ENCODE measurements at regions not wholly inside any gene's neighbourhood (a gene's known extent, or its start where the extent isn't known, plus 50 kb on each side); places are given as distances from the start of the nearest gene placed in this dataset.
"Not testable (repeated sequence)": the region's sequence is repeated elsewhere in the genome, so short reads cannot be mapped to it uniquely, and the experiment has no call there.

- no peak overlapping the region for H3K4me3 ChIP-seq (ENCODE audit: low read length)
- DNase-seq (ENCODE audit: low read depth, low spot score), result no peak
Measured at GRCh38 chr1:208717525-208717924, 473.3 kb upstream of the PLXNA2 start.

GRCh38 chr1:208722592-208722991 lies 478.4 kb upstream of the PLXNA2 start:
- no peak overlapping the region for H3K4me3 ChIP-seq (ENCODE audit: low read length)
- no peak for DNase-seq (ENCODE audit: low read depth, low spot score)

- no peak for DNase-seq (ENCODE audit: low read depth, low spot score)
- no peak overlapping the region for H3K4me3 ChIP-seq (ENCODE audit: low read length)
Measured at GRCh38 chr1:208724079-208724478, 479.9 kb upstream of the PLXNA2 start.

DNA sequence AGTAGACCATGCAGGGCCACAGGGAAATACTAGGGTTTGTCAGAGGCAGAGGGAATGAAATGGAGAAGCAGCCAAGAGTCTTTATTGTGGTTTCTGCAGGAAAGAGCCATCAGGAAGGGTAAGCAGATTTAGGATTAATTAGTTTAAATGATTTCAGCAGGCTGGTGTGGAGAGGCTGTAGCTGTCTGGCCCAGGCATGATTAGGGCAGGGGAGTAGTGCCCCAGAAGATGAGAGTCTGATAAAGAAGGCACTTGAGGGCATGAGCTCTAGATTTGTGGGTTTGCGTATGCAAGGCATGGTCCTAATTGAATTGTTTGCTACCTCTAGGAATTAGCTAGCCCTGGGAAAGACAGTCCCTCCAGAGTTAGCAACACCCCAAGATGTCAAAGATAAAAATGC lies 484.6 kb upstream of the PLXNA2 start:
- no peak for DNase-seq (ENCODE audit: low read depth, low spot score)
- H3K4me3 ChIP-seq (ENCODE audit: low read length), result no peak overlapping the region

DNA sequence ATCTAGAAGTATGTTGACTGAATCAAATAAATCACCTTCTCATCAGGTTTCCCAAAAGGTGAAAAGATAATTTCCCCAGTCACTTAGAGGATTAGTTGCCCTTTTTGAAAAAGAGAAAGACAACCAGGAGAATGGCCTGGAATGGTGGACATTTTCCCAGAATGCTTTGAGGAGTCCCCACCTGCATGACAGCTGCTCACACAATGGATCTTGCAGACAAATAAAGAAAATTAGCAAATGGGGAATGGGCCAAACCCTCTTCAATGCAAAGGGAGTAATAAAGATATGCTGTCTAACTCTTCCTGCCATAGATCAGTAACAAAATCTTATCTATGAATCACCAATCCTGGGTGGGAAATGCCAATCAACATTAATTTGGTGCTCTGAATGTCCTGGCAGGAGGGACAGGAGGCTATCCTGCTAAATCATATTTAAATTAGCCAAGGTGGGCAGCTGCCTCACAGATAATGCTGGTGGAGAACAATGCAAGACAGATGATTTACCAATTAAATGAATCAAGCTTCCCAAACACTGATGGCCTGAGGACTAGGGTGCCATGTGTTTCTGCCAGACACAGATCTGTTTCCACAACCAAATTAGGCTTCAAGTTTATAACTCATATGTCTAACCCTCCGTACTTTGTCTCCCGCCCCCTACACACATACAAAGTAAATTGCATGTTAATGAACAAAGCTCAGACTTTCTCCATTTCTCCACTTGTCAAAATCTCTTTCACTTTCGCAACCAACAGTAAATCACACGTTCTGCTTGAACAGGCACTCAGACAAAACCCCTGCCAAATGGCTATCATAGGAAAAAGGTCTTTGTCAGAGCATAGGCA lies 488.0 kb upstream of the PLXNA2 start:
- no peak overlapping the region for H3K4me3 ChIP-seq (ENCODE audit: low read length)
- no peak for DNase-seq (ENCODE audit: low read depth, low spot score)

DNA sequence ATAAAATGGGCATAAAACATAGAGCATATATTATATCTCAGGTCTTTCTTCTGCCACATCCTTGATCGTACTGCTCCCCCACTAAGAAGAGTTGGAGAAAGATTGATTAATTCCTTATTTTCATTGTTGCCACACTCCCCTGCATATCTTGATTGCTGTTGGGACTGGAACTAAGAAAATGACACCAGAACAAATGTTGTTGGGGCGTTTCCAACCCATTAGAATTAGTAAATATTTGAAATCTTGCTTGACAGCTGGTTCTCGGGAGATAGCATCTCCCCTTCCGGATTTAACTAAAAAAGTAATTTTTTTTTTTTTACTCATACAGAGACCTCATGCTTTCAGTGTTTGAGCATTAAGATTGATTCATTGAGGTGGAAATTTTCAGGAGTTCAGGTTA lies 493.0 kb upstream of the PLXNA2 start:
- no peak for DNase-seq (ENCODE audit: low read depth, low spot score)
- H3K4me3 ChIP-seq (ENCODE audit: low read length), result no peak overlapping the region

GRCh38 chr1:208737922-208738321 lies 493.7 kb upstream of the PLXNA2 start:
- DNase-seq (ENCODE audit: low read depth, low spot score), result peak; percentile 42

DNA sequence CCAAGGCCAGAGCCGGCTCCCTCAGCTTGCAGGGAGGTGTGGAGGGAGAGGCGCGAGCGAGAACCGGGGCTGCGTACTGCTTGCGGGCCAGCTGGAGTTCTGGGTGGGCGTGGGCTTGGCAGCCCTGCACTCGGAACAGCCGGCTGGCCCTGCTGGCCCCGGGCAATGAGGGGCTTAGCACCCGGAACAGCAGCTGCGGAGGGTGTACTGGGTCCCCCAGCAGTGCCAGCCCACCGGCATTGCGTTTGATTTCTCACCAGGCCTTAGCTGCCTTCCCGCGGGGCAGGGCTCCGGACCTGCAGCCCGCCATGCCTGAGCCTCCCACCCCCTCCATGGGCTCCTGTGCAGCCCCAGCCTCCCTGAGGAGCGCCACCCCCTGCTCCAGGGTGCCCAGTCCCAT lies 495.5 kb upstream of the PLXNA2 start:
- H3K4me3 ChIP-seq (ENCODE audit: low read length); DNase-seq (ENCODE audit: low read depth, low spot score): not testable (repeated sequence)

More at GRCh38 chr1:208737922-208738321, 493.7 kb upstream of the PLXNA2 start:
- no peak overlapping the region for H3K4me3 ChIP-seq (ENCODE audit: low read length)

DNA sequence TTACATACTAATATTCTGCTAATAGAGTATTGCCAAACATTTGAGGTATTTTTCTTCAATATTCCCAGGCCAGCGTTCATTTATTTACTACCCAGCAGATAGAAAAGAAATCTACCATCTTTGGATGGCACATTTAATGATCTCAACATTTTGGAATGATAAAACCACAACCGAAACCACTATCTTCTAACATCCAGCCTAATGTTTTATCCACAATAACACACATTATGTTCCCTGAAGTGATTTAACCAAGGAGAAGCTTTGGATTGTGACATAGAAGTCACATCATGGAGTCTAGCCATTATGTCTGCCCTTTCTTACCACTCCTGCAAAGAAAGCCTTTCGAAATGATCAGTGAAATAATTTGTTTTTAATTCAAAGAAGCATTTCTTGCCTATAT lies 497.1 kb upstream of the PLXNA2 start:
- H3K4me3 ChIP-seq (ENCODE audit: low read length), result no peak overlapping the region
- DNase-seq (ENCODE audit: low read depth, low spot score), result no peak

DNA sequence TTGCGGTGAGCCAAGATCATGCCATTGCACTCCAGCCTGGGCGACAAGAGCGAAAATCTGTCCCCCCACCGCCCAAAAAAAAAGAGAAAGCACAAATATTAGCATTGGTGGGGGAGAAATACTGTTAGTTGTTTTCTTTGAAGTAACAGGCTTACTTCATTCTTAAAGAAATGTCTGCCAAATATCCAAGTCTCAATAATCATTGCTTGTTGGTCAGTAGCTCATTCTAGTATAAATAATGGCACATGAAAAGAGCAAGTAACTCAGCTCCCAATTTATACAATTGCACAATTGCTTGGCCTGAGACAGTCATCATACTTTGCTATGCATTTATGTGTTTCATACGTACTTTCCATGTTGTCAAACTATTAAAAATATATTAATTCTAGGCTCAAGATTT lies 499.2 kb upstream of the PLXNA2 start:
- DNase-seq (ENCODE audit: low read depth, low spot score), result no peak
- H3K4me3 ChIP-seq (ENCODE audit: low read length), result no peak overlapping the region

GRCh38 chr1:208747979-208748378 lies 503.8 kb upstream of the PLXNA2 start:
- no peak for DNase-seq (ENCODE audit: low read depth, low spot score)
- no peak overlapping the region for H3K4me3 ChIP-seq (ENCODE audit: low read length)

DNA sequence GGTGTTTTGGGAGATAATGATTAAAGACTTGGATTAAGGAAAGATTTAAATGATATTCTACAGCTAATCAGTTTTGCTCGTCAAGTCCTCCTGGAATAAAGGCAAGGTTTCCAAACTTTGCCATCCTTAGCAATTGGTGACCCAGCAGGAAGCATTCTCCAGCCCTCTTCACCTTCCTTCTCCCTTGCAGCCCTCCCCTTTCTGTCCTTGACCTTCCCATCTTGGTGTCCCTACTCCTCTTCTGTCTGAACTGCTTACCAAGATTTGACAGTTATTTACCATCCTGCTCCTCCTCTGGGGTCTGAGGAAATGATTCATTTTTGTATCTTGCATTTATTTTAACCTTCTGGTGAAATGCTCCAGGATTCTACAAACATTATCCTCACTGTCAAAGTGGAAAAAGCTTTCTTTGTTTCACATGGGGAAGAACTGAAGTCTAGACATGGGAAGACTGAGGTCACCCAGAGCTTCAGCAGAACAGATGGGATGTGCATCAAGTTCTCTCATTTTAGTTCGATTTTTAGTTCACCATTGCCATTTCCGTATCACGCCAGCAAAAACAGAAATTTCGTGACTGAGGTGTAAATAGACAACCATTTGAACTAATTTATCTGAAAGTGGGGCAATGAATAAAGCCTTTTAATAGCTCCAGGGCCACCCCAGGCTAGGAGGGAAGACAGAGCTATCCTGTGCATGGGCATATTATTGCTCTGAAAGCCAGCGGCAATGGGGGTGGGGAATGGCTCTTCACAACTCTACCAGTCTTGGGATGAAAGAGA lies 504.4 kb upstream of the PLXNA2 start:
- no peak for DNase-seq (ENCODE audit: low read depth, low spot score)
- no peak overlapping the region for H3K4me3 ChIP-seq (ENCODE audit: low read length)

DNA sequence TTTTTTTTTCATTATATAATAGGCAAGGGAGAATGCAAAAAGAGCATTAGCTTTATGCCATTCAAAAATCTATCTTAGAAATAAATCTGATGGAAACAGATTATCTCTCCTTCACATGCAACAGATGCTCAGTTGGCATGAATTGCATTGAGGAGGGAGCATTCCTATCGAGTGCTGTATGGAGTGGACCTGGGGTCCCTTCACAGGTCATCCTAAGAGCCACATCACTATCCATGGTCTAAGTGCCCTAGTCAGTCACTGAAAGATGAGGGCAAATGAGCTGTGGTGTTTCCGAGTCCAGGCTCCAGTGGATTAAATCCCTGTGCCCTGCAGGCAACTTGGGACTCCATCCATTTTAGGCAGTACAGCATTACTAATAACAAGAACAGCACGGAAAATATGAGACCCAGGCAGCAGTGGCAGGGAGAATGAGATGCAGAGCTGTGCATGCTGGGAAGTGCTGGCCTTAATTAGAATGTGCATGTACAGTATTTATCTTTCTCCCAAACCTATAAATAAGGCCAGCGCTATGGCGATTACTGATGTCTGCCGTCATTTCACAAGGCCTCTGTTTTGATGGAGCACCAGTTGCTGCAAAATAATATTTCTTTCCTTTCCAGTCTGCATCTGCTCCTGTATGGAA lies 512.3 kb upstream of the PLXNA2 start:
- DNase-seq (ENCODE audit: low read depth, low spot score), result no peak
- no peak overlapping the region for H3K4me3 ChIP-seq (ENCODE audit: low read length)

DNA sequence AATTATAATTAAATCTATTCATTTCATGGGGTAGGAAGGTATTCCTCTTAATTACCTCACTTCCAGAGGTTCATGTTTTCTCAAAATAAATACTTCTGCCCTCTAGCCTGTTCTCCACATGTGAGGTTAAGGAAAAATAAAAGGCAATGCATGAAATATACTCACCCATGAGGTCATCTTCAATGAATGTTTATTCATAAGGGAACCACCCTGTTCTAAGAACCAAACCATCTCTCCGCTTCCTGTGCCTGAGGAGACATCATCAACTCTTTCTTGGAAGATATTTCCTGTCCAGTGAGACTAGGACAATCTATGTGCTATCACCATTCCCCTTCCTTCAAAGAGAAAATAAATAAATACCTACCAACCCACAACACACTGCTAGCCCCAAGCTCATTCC lies 513.7 kb upstream of the PLXNA2 start:
- H3K4me3 ChIP-seq (ENCODE audit: low read length), result no peak overlapping the region
- DNase-seq (ENCODE audit: low read depth, low spot score), result no peak

- H3K4me3 ChIP-seq (ENCODE audit: low read length), result no peak overlapping the region
- no peak for DNase-seq (ENCODE audit: low read depth, low spot score)
Measured at GRCh38 chr1:208759255-208759654, 515.1 kb upstream of the PLXNA2 start.

- DNase-seq (ENCODE audit: low read depth, low spot score), result no peak
- H3K4me3 ChIP-seq (ENCODE audit: low read length), result no peak overlapping the region
Measured at GRCh38 chr1:208763971-208764370, 519.8 kb upstream of the PLXNA2 start.

- DNase-seq (ENCODE audit: low read depth, low spot score), result no peak
- no peak overlapping the region for H3K4me3 ChIP-seq (ENCODE audit: low read length)
Measured at GRCh38 chr1:208766832-208767231, 522.6 kb upstream of the PLXNA2 start.

DNA sequence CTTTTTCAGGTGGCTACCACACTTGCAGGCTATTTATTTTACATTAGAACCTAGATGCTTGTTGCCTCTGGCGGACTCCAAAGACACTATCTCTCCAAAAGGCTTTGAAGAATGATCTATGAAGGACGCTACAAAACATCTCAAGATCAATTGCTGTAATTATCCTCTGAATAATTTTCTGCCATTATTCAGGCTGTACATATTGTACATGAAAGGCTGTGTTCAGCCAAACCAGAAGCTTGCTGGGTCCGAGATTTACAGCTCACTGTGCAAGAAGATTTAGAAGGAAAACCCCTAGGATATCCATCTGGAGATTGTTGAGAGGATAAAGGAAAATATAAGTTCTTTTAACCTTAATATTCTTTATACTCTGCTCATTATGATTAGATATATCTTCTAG lies 523.6 kb upstream of the PLXNA2 start:
- no peak for DNase-seq (ENCODE audit: low read depth, low spot score)
- H3K4me3 ChIP-seq (ENCODE audit: low read length), result no peak overlapping the region

GRCh38 chr1:208772891-208773290 lies 528.7 kb upstream of the PLXNA2 start:
- DNase-seq (ENCODE audit: low read depth, low spot score), result no peak
- no peak overlapping the region for H3K4me3 ChIP-seq (ENCODE audit: low read length)

- no peak for DNase-seq (ENCODE audit: low read depth, low spot score)
- H3K4me3 ChIP-seq (ENCODE audit: low read length), result no peak overlapping the region
Measured at GRCh38 chr1:208775841-208776240, 531.7 kb upstream of the PLXNA2 start.
